ENCODE measurements at regions not wholly inside any gene's neighbourhood (a gene's known extent, or its start where the extent isn't known, plus 50 kb on each side); places are given as distances from the start of the nearest gene placed in this dataset.

- no peak for TF ChIP-seq EZH2 (IDR thresholded peaks at IDR 0.05; ENCODE audit: insufficient read depth, poor library complexity, severe bottlenecking)
- TF ChIP-seq EZH2phosphoT487 (IDR thresholded peaks at IDR 0.05; ENCODE audit: insufficient read depth, low read depth): no peak
These were observed 56.7 kb upstream of the ENPP6 start for GRCh38 chr4:184274286-184274951.

Measured in GM23248 (cell line).